Panc1 (cell line): ENCODE measurements at regions not wholly inside any gene's neighbourhood (a gene's known extent, or its start where the extent isn't known, plus 50 kb on each side); places are given as distances from the start of the nearest gene placed in this dataset.

ENCODE experiments used
- POLR2AphosphoS5 ChIP-seq: IDR thresholded peaks from 2 replicates; pipeline ENCODE4 v1.6.1; 2012; ENCODE audit warnings: mild to moderate bottlenecking, low read depth, low read length, moderate library complexity
- SIN3A ChIP-seq: IDR thresholded peaks from 2 replicates; pipeline ENCODE4 v1.6.1; 2012; ENCODE audit warnings: low read depth, mild to moderate bottlenecking, low read length, moderate library complexity, borderline replicate concordance; ENCODE audit not compliant: insufficient read depth
- TCF7L2 ChIP-seq: IDR thresholded peaks from 2 replicates; pipeline ENCODE4 v1.6.1; 2011; ENCODE audit warnings: mild to moderate bottlenecking, low read depth, low read length, inconsistent platforms
- TF ChIP-seq, protein P1 (sequence below): fragments of 450-650 bp; IDR thresholded peaks from 2 replicates; pipeline ENCODE4 v1.5.1; 2017; ENCODE audit warnings: mild to moderate bottlenecking
- TF ChIP-seq, protein P2 (sequence below), 2 experiments: IDR thresholded peaks; 2 replicates each; pipeline ENCODE4 v1.6.1; 2011 to 2012; ENCODE audit warnings: low read depth in 2 of 2, control low read depth in 1 of 2, low read length in 1 of 2, mild to moderate bottlenecking in 1 of 2, moderate library complexity in 1 of 2; ENCODE audit not compliant: insufficient read depth in 1 of 2

DNA sequence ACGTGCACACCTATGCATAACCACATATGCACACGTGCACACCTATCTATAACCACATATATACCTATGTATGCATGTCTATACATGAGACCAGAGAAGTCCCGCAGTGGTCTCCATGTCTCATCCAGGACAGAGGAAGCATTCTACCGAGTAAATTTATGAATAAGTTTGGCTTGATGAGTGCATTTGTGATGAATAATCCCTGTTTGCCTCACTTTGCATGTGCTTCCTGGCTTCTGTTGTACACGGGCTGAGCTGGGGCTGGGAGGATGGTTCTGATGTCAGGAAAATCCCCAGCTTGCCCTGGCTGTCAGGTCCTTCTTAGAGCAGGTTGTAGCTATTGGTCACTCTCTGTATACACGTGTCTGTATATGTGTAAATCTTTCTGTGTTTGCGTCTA is 157.6 kb upstream of the RPS6KA2 start:
- TF ChIP-seq, protein P1, sequence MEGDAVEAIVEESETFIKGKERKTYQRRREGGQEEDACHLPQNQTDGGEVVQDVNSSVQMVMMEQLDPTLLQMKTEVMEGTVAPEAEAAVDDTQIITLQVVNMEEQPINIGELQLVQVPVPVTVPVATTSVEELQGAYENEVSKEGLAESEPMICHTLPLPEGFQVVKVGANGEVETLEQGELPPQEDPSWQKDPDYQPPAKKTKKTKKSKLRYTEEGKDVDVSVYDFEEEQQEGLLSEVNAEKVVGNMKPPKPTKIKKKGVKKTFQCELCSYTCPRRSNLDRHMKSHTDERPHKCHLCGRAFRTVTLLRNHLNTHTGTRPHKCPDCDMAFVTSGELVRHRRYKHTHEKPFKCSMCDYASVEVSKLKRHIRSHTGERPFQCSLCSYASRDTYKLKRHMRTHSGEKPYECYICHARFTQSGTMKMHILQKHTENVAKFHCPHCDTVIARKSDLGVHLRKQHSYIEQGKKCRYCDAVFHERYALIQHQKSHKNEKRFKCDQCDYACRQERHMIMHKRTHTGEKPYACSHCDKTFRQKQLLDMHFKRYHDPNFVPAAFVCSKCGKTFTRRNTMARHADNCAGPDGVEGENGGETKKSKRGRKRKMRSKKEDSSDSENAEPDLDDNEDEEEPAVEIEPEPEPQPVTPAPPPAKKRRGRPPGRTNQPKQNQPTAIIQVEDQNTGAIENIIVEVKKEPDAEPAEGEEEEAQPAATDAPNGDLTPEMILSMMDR: no peak
- TF ChIP-seq POLR2AphosphoS5 (no peak), SIN3A (no peak), TCF7L2 (no peak)
- TF ChIP-seq, protein P2, sequence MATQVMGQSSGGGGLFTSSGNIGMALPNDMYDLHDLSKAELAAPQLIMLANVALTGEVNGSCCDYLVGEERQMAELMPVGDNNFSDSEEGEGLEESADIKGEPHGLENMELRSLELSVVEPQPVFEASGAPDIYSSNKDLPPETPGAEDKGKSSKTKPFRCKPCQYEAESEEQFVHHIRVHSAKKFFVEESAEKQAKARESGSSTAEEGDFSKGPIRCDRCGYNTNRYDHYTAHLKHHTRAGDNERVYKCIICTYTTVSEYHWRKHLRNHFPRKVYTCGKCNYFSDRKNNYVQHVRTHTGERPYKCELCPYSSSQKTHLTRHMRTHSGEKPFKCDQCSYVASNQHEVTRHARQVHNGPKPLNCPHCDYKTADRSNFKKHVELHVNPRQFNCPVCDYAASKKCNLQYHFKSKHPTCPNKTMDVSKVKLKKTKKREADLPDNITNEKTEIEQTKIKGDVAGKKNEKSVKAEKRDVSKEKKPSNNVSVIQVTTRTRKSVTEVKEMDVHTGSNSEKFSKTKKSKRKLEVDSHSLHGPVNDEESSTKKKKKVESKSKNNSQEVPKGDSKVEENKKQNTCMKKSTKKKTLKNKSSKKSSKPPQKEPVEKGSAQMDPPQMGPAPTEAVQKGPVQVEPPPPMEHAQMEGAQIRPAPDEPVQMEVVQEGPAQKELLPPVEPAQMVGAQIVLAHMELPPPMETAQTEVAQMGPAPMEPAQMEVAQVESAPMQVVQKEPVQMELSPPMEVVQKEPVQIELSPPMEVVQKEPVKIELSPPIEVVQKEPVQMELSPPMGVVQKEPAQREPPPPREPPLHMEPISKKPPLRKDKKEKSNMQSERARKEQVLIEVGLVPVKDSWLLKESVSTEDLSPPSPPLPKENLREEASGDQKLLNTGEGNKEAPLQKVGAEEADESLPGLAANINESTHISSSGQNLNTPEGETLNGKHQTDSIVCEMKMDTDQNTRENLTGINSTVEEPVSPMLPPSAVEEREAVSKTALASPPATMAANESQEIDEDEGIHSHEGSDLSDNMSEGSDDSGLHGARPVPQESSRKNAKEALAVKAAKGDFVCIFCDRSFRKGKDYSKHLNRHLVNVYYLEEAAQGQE (IDR thresholded peaks at IDR 0.05; ENCODE audit: insufficient read depth in 1 of 2, low read depth in 2 of 2, low read length in 1 of 2): no peak
